Activated CD4-positive, alpha-beta T cell treated with anti-CD3 and anti-CD28 coated beads for 4 hours (primary cell): ENCODE measurements at regions not wholly inside any gene's neighbourhood (a gene's known extent, or its start where the extent isn't known, plus 50 kb on each side); places are given as distances from the start of the nearest gene placed in this dataset.
"Not testable (repeated sequence)": the region's sequence is repeated elsewhere in the genome, so short reads cannot be mapped to it uniquely, and the experiment has no call there.

Experiments
- DNase-seq, 2 donors: peaks; one replicate each; pipeline ENCODE4 v3.0.0-alpha.2; 2020

- no peak for DNase-seq
Measured at GRCh38 chr21:24693779-24694178, 913.5 kb downstream of the MRPL39 start.

GRCh38 chr21:24681456-24681855 lies 925.8 kb downstream of the MRPL39 start:
- no peak for DNase-seq

GRCh38 chr21:24671901-24672300 lies 935.4 kb downstream of the MRPL39 start:
- DNase-seq: no peak

GRCh38 chr21:24658926-24659325 lies 948.4 kb downstream of the MRPL39 start:
- DNase-seq: no peak

- no peak for DNase-seq
Measured at GRCh38 chr21:24658026-24658425, 949.3 kb downstream of the MRPL39 start.

- no peak for DNase-seq
Measured at GRCh38 chr21:24649691-24650090, 957.6 kb downstream of the MRPL39 start.

- no peak for DNase-seq
Measured at GRCh38 chr21:24636696-24637095, 970.6 kb downstream of the MRPL39 start.

GRCh38 chr21:24634749-24635148 lies 972.5 kb downstream of the MRPL39 start:
- no peak for DNase-seq

GRCh38 chr21:24628536-24628935 lies 978.7 kb downstream of the MRPL39 start:
- DNase-seq: no peak

- no peak for DNase-seq
Measured at GRCh38 chr21:24628046-24628445, 979.2 kb downstream of the MRPL39 start.

GRCh38 chr21:24617819-24618218 lies 989.5 kb downstream of the MRPL39 start:
- DNase-seq: no peak

- DNase-seq: no peak
Measured at GRCh38 chr21:24594082-24594481, 1013.2 kb downstream of the MRPL39 start.

- no peak for DNase-seq
Measured at GRCh38 chr21:24590261-24590660, 1017.0 kb downstream of the MRPL39 start.

- DNase-seq: no peak
Measured at GRCh38 chr21:24583473-24583872, 1023.8 kb downstream of the MRPL39 start.

- DNase-seq: no peak
Measured at GRCh38 chr21:24577301-24577700, 1030.0 kb downstream of the MRPL39 start.

- DNase-seq: no peak
Measured at GRCh38 chr21:24561291-24561690, 1046.0 kb downstream of the MRPL39 start.

- DNase-seq: no peak
Measured at GRCh38 chr21:24552491-24552890, 1054.8 kb downstream of the MRPL39 start.

- no peak for DNase-seq
Measured at GRCh38 chr21:24545807-24546361, 1061.4 kb downstream of the MRPL39 start.

- DNase-seq: no peak
Measured at GRCh38 chr21:24514081-24514733, 1093.1 kb downstream of the MRPL39 start.

GRCh38 chr21:24509131-24509530 lies 1098.2 kb downstream of the MRPL39 start:
- DNase-seq: no peak

GRCh38 chr21:24486973-24487372 lies 1120.3 kb downstream of the MRPL39 start:
- DNase-seq: no peak

- DNase-seq: not testable (repeated sequence)
Measured at GRCh38 chr21:24483361-24483760, 1123.9 kb downstream of the MRPL39 start.

GRCh38 chr21:24470852-24471251 lies 1136.4 kb downstream of the MRPL39 start:
- no peak for DNase-seq

GRCh38 chr21:24456358-24456757 lies 1150.9 kb downstream of the MRPL39 start:
- no peak for DNase-seq

- DNase-seq: no peak
Measured at GRCh38 chr21:24450119-24450518, 1157.2 kb downstream of the MRPL39 start.
